ENCODE measurements at regions not wholly inside any gene's neighbourhood (a gene's known extent, or its start where the extent isn't known, plus 50 kb on each side); places are given as distances from the start of the nearest gene placed in this dataset.

DNA sequence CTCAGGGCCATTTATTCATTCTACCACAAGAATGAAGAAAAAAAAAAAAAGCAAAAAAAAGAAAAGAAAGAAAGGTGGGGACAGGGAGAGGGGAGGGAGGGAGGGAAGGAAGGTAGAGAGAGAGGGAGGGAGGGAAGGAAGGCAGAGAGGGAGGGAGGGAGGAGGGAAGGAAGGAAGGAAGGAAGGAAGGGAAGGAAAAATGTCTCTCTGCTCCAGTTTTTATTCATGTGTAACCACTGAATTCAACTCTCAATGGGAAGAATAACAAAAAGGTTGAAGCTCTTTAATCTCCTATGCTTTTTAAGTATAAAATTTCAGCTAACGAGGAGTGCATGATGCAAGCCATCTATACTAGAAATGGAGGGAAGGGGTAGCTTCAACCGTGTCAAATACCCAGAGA, 287.3 kb downstream of the MREG start:
- TF ChIP-seq, protein P1, sequence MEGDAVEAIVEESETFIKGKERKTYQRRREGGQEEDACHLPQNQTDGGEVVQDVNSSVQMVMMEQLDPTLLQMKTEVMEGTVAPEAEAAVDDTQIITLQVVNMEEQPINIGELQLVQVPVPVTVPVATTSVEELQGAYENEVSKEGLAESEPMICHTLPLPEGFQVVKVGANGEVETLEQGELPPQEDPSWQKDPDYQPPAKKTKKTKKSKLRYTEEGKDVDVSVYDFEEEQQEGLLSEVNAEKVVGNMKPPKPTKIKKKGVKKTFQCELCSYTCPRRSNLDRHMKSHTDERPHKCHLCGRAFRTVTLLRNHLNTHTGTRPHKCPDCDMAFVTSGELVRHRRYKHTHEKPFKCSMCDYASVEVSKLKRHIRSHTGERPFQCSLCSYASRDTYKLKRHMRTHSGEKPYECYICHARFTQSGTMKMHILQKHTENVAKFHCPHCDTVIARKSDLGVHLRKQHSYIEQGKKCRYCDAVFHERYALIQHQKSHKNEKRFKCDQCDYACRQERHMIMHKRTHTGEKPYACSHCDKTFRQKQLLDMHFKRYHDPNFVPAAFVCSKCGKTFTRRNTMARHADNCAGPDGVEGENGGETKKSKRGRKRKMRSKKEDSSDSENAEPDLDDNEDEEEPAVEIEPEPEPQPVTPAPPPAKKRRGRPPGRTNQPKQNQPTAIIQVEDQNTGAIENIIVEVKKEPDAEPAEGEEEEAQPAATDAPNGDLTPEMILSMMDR (IDR thresholded peaks at IDR 0.05; ENCODE audit: insufficient read depth, low read length) = no peak
- no peak for TF ChIP-seq REST (IDR thresholded peaks at IDR 0.05; ENCODE audit: insufficient replicate concordance, low read depth)
- no peak for TF ChIP-seq GABPA (IDR thresholded peaks at IDR 0.05; ENCODE audit: low read depth)

All from HL-60 (cell line).